Osteoblast (primary cell): ENCODE measurements at regions not wholly inside any gene's neighbourhood (a gene's known extent, or its start where the extent isn't known, plus 50 kb on each side); places are given as distances from the start of the nearest gene placed in this dataset.

Source experiments
- DNase-seq: peaks from one replicate; pipeline ENCODE4 v3.0.0; 2011; ENCODE audit warnings: low spot score, mixed read lengths; ENCODE audit not compliant: insufficient read length; ENCODE audit errors: missing footprints
- H2AFZ ChIP-seq: 2 replicates; pipeline ENCODE4 v1.6.0; 2011; ENCODE audit warnings: mild to moderate bottlenecking, low read length
- H3K27ac ChIP-seq: 2 replicates; pipeline ENCODE4 v1.5.1; 2011; ENCODE audit warnings: mild to moderate bottlenecking, low read depth, low read length, moderate library complexity
- H3K27me3 ChIP-seq: 2 replicates; pipeline ENCODE4 v1.6.0; 2012; ENCODE audit warnings: mild to moderate bottlenecking, control low read depth, inconsistent platforms, low read length, moderate library complexity; ENCODE audit not compliant: insufficient read depth
- H3K36me3 ChIP-seq: 2 replicates; pipeline ENCODE4 v1.5.1; 2011; ENCODE audit warnings: mild to moderate bottlenecking, low read length, control low read depth, moderate library complexity; ENCODE audit not compliant: insufficient read depth
- H3K4me1 ChIP-seq: 2 replicates; pipeline ENCODE4 v1.5.1; 2011; ENCODE audit warnings: mild to moderate bottlenecking, low read length, control low read depth, moderate library complexity; ENCODE audit not compliant: insufficient read depth
- H3K4me2 ChIP-seq: 2 replicates; pipeline ENCODE4 v1.6.0; 2011; ENCODE audit warnings: mild to moderate bottlenecking, low read length; ENCODE audit not compliant: insufficient read depth
- H3K4me3 ChIP-seq: fragments of 200-600 bp; sonication (generic); 3 replicates; pipeline ENCODE4 v1.5.1; 2012; ENCODE audit warnings: mild to moderate bottlenecking, low read length, inconsistent platforms; ENCODE audit not compliant: insufficient read depth
- H3K79me2 ChIP-seq: 2 replicates; pipeline ENCODE4 v1.6.0; 2012; ENCODE audit warnings: mild to moderate bottlenecking, low read length, control low read depth, inconsistent platforms; ENCODE audit not compliant: insufficient read depth
- H3K9me3 ChIP-seq: 2 replicates; pipeline ENCODE4 v1.5.1; 2011; ENCODE audit warnings: low read depth, low read length, control low read depth
- H4K20me1 ChIP-seq: 2 replicates; pipeline ENCODE4 v1.6.0; 2012; ENCODE audit warnings: mild to moderate bottlenecking, low read length, control low read depth; ENCODE audit not compliant: insufficient read depth
- CTCF ChIP-seq: IDR thresholded peaks from 2 replicates; pipeline ENCODE4 v1.5.1; 2011; ENCODE audit warnings: mild to moderate bottlenecking, low read depth, low read length, moderate library complexity; ENCODE audit errors: extremely low read depth

- no peak for DNase-seq
- H3K27ac ChIP-seq, result no peak overlapping the region
- H3K4me1 ChIP-seq, result no peaks in the 10 kb centered on the region
- H4K20me1 ChIP-seq, result no peaks in the 10 kb centered on the region
- H3K4me2 ChIP-seq, result no peak overlapping the region
- no peak for TF ChIP-seq CTCF
- no peaks in the 10 kb centered on the region for H3K27me3 ChIP-seq
- no peaks in the 10 kb centered on the region for H3K36me3 ChIP-seq
- no peaks in the 10 kb centered on the region for H3K79me2 ChIP-seq
- no peaks in the 10 kb centered on the region for H3K9me3 ChIP-seq
- no peak overlapping the region for H3K4me3 ChIP-seq
- H2AFZ ChIP-seq, result no peak overlapping the region
These were observed 386.7 kb downstream of the ADAMTS20 start for GRCh38 chr12:43165351-43165750.

- no peaks in the 10 kb centered on the region for H3K36me3 ChIP-seq
- no peak overlapping the region for H2AFZ ChIP-seq
- no peaks in the 10 kb centered on the region for H3K79me2 ChIP-seq
- H3K27ac ChIP-seq, result no peak overlapping the region
- no peaks in the 10 kb centered on the region for H3K9me3 ChIP-seq
- no peaks in the 10 kb centered on the region for H4K20me1 ChIP-seq
- no peak for DNase-seq
- no peaks in the 10 kb centered on the region for H3K4me1 ChIP-seq
- H3K4me2 ChIP-seq, result no peak overlapping the region
- H3K4me3 ChIP-seq, result no peak overlapping the region
- H3K27me3 ChIP-seq, result no peaks in the 10 kb centered on the region
- TF ChIP-seq CTCF, result no peak
These were observed 389.9 kb downstream of the ADAMTS20 start for GRCh38 chr12:43162138-43162537.

GRCh38 chr12:43159506-43159905 is 392.5 kb downstream of the ADAMTS20 start:
- H3K27ac ChIP-seq, result no peak overlapping the region
- no peak overlapping the region for H3K4me3 ChIP-seq
- no peaks in the 10 kb centered on the region for H4K20me1 ChIP-seq
- no peak overlapping the region for H2AFZ ChIP-seq
- no peak overlapping the region for H3K4me2 ChIP-seq
- TF ChIP-seq CTCF, result no peak
- no peaks in the 10 kb centered on the region for H3K27me3 ChIP-seq
- H3K4me1 ChIP-seq, result no peaks in the 10 kb centered on the region
- H3K79me2 ChIP-seq, result no peaks in the 10 kb centered on the region
- no peak for DNase-seq
- H3K36me3 ChIP-seq, result no peaks in the 10 kb centered on the region
- H3K9me3 ChIP-seq, result no peaks in the 10 kb centered on the region

- TF ChIP-seq CTCF, result no peak
- Histone ChIP-seq H3K9me3 (no peaks in the 10 kb centered on the region), H3K4me2 (no peak overlapping the region), H3K36me3 (no peaks in the 10 kb centered on the region), H4K20me1 (no peaks in the 10 kb centered on the region), H2AFZ (no peak overlapping the region), H3K4me3 (no peak overlapping the region), H3K4me1 (no peaks in the 10 kb centered on the region), H3K79me2 (no peaks in the 10 kb centered on the region), H3K27me3 (no peaks in the 10 kb centered on the region), H3K27ac (no peak overlapping the region)
- no peak for DNase-seq
These were observed 393.9 kb downstream of the ADAMTS20 start for GRCh38 chr12:43158126-43158525.
